RWPE1 (cell line): ENCODE measurements at regions not wholly inside any gene's neighbourhood (a gene's known extent, or its start where the extent isn't known, plus 50 kb on each side); places are given as distances from the start of the nearest gene placed in this dataset.

Source experiments
- CTCF ChIA-PET: fragments of 350-600 bp; sonication (Branson Sonifier 250); formaldehyde crosslinking; extraction: SDS; loops from one replicate; lab custom pipeline; 2021; lab: Yijun Ruan, JAX
- POLR2A ChIA-PET: fragments of 400-600 bp; formaldehyde crosslinking; extraction: SDS; loops from one replicate; lab custom pipeline; 2020; ENCODE audit warnings: antibody characterized with exemption; ENCODE audit not compliant: low non-redundant PET; lab: Yijun Ruan, JAX
- DNase-seq: peaks from one replicate; pipeline ENCODE4 v3.0.0; 2012; ENCODE audit warnings: low spot score
- H3K27ac ChIP-seq: fragments of 450-650 bp; 2 replicates; pipeline ENCODE4 v1.5.1; 2017
- CTCF ChIP-seq: fragments of 450-650 bp; conservative IDR thresholded peaks from 2 replicates; pipeline ENCODE4 v1.5.1; 2017; ENCODE audit warnings: low read depth, mild to moderate bottlenecking

- ChIA-PET POLR2A (no interaction called here), CTCF (no interaction called here)
- TF ChIP-seq CTCF: no peak
- no peak overlapping the region for H3K27ac ChIP-seq
- no peak for DNase-seq
Measured at GRCh38 chr4:28536124-28536523, 1675.5 kb downstream of the STIM2 start.

GRCh38 chr4:28545986-28546385, 1685.3 kb downstream of the STIM2 start:
- ChIA-PET POLR2A (no interaction called here), CTCF (no interaction called here)
- H3K27ac ChIP-seq: no peak overlapping the region
- no peak for TF ChIP-seq CTCF
- DNase-seq: no peak

- no peak for DNase-seq
- ChIA-PET CTCF (no interaction called here), POLR2A (no interaction called here)
- no peak for TF ChIP-seq CTCF
- no peak overlapping the region for H3K27ac ChIP-seq
Measured at GRCh38 chr4:28548136-28548535, 1687.5 kb downstream of the STIM2 start.

- no peak for DNase-seq
- H3K27ac ChIP-seq: no peak overlapping the region
- TF ChIP-seq CTCF: no peak
- ChIA-PET POLR2A (no interaction called here), CTCF (no interaction called here)
Measured at GRCh38 chr4:28548594-28548993, 1688.0 kb downstream of the STIM2 start.

- ChIA-PET POLR2A (no interaction called here), CTCF (no interaction called here)
- TF ChIP-seq CTCF: no peak
- H3K27ac ChIP-seq: no peak overlapping the region
- no peak for DNase-seq
Measured at GRCh38 chr4:28555866-28556265, 1695.2 kb downstream of the STIM2 start.

GRCh38 chr4:28557755-28558154, 1697.1 kb downstream of the STIM2 start:
- CTCF ChIA-PET: no interaction called here
- TF ChIP-seq CTCF: no peak
- POLR2A ChIA-PET: no interaction called here
- no peak overlapping the region for H3K27ac ChIP-seq
- DNase-seq: no peak

GRCh38 chr4:28558895-28559294, 1698.3 kb downstream of the STIM2 start:
- no peak for TF ChIP-seq CTCF
- ChIA-PET CTCF (interaction anchor here (0.6 kb wide), 1 partner anchor 14 kb away, joined by 4 read pairs; no protein-coding TSS in a partner anchor), POLR2A (no interaction called here)
- no peak for DNase-seq
- no peak overlapping the region for H3K27ac ChIP-seq
